SJSA1 (cell line): ENCODE measurements at regions not wholly inside any gene's neighbourhood (a gene's known extent, or its start where the extent isn't known, plus 50 kb on each side); places are given as distances from the start of the nearest gene placed in this dataset.

Experiments
- DNase-seq, 2 experiments: peaks; one replicate each; pipeline ENCODE4 v3.0.0-alpha.2; 2015 to 2020; ENCODE audit warnings: low spot score in 2 of 2, low read depth in 1 of 2
- H3K27ac ChIP-seq: fragments of 250-450 bp; sonication (Bioruptor Pico); 2 replicates; pipeline ENCODE4 v1.5.1; 2020; ENCODE audit warnings: mild to moderate bottlenecking, moderate library complexity
- H3K27me3 ChIP-seq: fragments of 250-450 bp; sonication (Bioruptor Pico); replicated peaks from 2 replicates; pipeline ENCODE4 v1.5.1; 2020; ENCODE audit warnings: mild to moderate bottlenecking, moderate library complexity
- H3K36me3 ChIP-seq: fragments of 250-450 bp; sonication (Bioruptor Pico); 2 replicates; pipeline ENCODE4 v1.5.1; 2020; ENCODE audit warnings: mild to moderate bottlenecking
- H3K4me1 ChIP-seq: fragments of 250-450 bp; sonication (Bioruptor Pico); replicated peaks from 2 replicates; pipeline ENCODE4 v1.6.1; 2021; ENCODE audit warnings: mild to moderate bottlenecking
- H3K4me3 ChIP-seq: fragments of 250-450 bp; sonication (Bioruptor Pico); 2 replicates; pipeline ENCODE4 v1.5.1; 2020; ENCODE audit warnings: mild to moderate bottlenecking
- H3K9me3 ChIP-seq: fragments of 250-450 bp; sonication (Bioruptor Pico); replicated peaks from 2 replicates; pipeline ENCODE4 v1.5.1; 2020; ENCODE audit warnings: mild to moderate bottlenecking

- no peaks in the 10 kb centered on the region for H3K9me3 ChIP-seq
- no peaks in the 10 kb centered on the region for H3K27me3 ChIP-seq
- no peak for DNase-seq
- H3K27ac ChIP-seq: no peak overlapping the region
- no peaks in the 10 kb centered on the region for H3K4me1 ChIP-seq
- H3K36me3 ChIP-seq: no peaks in the 10 kb centered on the region
- no peak overlapping the region for H3K4me3 ChIP-seq
These were observed 260.7 kb downstream of the HLX start for GRCh38 chr1:221139991-221140390.

- no peaks in the 10 kb centered on the region for H3K9me3 ChIP-seq
- H3K4me3 ChIP-seq: no peak overlapping the region
- DNase-seq: no peak
- H3K36me3 ChIP-seq: no peaks in the 10 kb centered on the region
- H3K27me3 ChIP-seq: no peaks in the 10 kb centered on the region
- no peaks in the 10 kb centered on the region for H3K4me1 ChIP-seq
- H3K27ac ChIP-seq: no peak overlapping the region
These were observed 261.9 kb downstream of the HLX start for GRCh38 chr1:221141096-221141495.

- no peak overlapping the region for H3K4me3 ChIP-seq
- H3K36me3 ChIP-seq: no peaks in the 10 kb centered on the region
- no peaks in the 10 kb centered on the region for H3K27me3 ChIP-seq
- no peaks in the 10 kb centered on the region for H3K4me1 ChIP-seq
- no peaks in the 10 kb centered on the region for H3K9me3 ChIP-seq
- H3K27ac ChIP-seq: no peak overlapping the region
- DNase-seq: no peak
These were observed 262.5 kb downstream of the HLX start for GRCh38 chr1:221141606-221142285.

DNA sequence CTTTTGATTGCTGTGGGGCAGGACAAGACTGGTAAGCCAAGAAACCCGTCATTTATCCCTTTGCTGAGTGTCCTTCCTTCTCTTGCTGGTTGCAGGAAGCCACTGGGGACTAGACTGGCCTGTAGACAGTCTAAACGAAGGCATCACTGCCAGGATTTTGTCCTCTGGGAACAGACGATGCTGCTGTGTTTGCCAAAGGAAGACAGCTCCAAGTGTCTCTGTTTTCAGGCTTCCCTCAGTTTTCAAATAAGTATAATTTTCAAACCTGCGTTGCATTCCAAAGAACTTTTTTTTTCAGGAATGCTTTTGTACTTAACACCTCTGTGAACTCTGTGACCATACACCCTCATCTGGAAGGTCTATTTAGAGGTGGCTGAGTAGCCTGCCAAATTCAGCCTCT, 269.4 kb downstream of the HLX start:
- H3K27me3 ChIP-seq: no peaks in the 10 kb centered on the region
- no peaks in the 10 kb centered on the region for H3K36me3 ChIP-seq
- H3K4me3 ChIP-seq: no peak overlapping the region
- H3K4me1 ChIP-seq: no peaks in the 10 kb centered on the region
- H3K9me3 ChIP-seq: no peaks in the 10 kb centered on the region
- DNase-seq: no peak
- H3K27ac ChIP-seq: no peak overlapping the region

DNA sequence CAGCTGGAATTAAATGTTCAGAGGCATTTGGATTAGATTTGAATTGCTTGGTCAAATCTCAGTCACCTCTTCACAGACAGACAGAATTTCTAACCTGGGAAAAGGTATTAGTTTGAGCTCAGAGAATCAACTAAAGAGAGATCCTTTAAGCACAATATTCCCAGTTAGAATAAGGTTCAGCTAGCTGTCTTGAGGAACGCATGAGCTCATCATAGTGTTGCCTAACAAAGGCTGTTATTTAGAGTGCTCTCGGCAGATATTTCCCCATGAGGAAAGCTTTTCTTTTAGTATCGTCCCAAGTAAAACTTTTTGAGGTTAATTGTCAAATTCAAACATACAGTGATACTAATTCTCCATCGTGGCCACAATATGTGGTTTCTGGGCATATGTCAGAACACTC, 269.9 kb downstream of the HLX start:
- no peak overlapping the region for H3K27ac ChIP-seq
- H3K4me1 ChIP-seq: no peaks in the 10 kb centered on the region
- H3K4me3 ChIP-seq: no peak overlapping the region
- H3K27me3 ChIP-seq: no peaks in the 10 kb centered on the region
- H3K36me3 ChIP-seq: no peaks in the 10 kb centered on the region
- no peak for DNase-seq
- no peaks in the 10 kb centered on the region for H3K9me3 ChIP-seq

DNA sequence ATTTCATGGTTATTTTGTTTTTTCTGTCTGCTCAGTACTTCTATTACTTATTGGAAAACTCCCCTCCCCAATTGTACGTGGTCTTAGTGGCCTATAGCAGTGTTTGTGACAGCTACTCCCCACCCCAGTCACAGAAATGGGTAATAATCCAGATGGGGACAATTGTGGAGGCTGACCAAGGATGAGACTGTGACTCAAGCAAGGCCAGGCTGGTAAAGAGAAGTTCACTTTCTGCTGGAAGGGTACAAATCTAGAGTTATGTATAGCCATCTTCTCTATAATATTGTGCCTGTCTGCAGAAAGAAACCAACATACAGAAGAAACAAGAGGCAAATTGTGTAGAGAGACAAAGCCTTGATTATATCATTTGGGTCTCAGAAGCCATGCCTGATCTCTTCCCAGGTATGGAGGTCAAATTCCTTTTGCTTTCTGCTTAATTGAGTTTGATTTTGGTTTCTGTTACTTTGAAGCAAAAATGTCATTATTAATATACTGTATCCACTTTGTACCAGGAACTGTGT, 270.4 kb downstream of the HLX start:
- Histone ChIP-seq H3K27ac (no peak overlapping the region), H3K36me3 (no peaks in the 10 kb centered on the region), H3K27me3 (no peaks in the 10 kb centered on the region), H3K9me3 (no peaks in the 10 kb centered on the region), H3K4me3 (no peak overlapping the region), H3K4me1 (no peaks in the 10 kb centered on the region)
- DNase-seq: no peak

DNA sequence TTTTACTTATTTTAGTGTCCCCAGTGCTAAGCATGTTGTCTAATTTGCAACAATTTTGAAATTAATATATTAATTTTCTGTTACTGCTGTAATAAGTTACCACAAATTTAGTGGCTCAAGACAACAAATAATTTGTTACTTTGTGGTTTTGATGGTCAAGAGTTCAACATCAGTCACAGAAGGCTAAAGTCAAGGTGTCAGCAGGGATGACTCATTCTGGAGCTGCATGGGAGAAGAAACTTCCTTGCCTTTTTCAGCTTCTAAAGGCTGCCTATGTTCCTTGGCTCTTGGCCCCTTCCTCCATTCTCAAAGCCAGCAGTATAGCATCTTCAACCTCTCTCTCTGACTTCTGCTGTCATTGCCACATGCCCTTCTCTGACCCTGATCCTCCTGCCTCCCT, 271.8 kb downstream of the HLX start:
- H3K4me3 ChIP-seq: no peak overlapping the region
- H3K36me3 ChIP-seq: no peaks in the 10 kb centered on the region
- no peaks in the 10 kb centered on the region for H3K27me3 ChIP-seq
- no peak overlapping the region for H3K27ac ChIP-seq
- DNase-seq: no peak
- H3K4me1 ChIP-seq: no peaks in the 10 kb centered on the region
- H3K9me3 ChIP-seq: no peaks in the 10 kb centered on the region

GRCh38 chr1:221154932-221155331, 275.7 kb downstream of the HLX start:
- Histone ChIP-seq H3K36me3 (no peaks in the 10 kb centered on the region), H3K4me1 (no peaks in the 10 kb centered on the region), H3K4me3 (no peak overlapping the region), H3K9me3 (no peaks in the 10 kb centered on the region), H3K27ac (no peak overlapping the region), H3K27me3 (no peaks in the 10 kb centered on the region)
- DNase-seq: no peak

- no peak overlapping the region for H3K27ac ChIP-seq
- no peaks in the 10 kb centered on the region for H3K9me3 ChIP-seq
- no peak for DNase-seq
These were observed 278.0 kb downstream of the HLX start for GRCh38 chr1:221157026-221157761.

GRCh38 chr1:221159608-221160007, 280.4 kb downstream of the HLX start:
- no peak for DNase-seq
- H3K36me3 ChIP-seq: no peaks in the 10 kb centered on the region

More at GRCh38 chr1:221157026-221157761, 278.0 kb downstream of the HLX start:
- Histone ChIP-seq H3K4me1 (peaks cover 4% of the 10 kb centered on the region), H3K36me3 (no peaks in the 10 kb centered on the region), H3K27me3 (no peaks in the 10 kb centered on the region), H3K4me3 (no peak overlapping the region)

DNA sequence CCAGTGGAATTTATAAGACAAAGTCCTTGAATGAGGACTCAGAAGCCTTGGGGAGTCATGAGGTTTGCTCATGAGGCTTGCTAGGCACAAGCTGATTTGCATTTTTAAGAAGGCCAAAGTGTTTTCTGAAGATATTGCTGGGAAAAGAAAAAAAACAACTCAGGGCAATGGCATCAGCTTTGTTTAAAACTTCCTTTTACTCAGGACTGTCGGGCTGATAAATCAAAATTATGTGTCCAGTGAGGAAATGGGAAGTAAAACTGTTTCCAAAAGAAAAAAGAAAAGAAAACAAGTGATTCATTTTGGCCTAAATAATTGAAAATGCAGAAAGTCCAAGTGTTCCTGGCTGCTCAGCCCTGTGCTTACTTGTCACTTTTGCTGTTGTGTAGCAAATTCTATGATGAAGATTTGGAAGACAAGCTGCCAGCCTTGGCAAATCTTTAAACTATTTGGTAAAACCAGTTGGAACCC, 282.4 kb downstream of the HLX start:
- no peaks in the 10 kb centered on the region for H3K36me3 ChIP-seq
- H3K9me3 ChIP-seq: no peaks in the 10 kb centered on the region
- H3K27ac ChIP-seq: no peak overlapping the region
- DNase-seq: no peak
- H3K4me3 ChIP-seq: no peak overlapping the region
- no peaks in the 10 kb centered on the region for H3K27me3 ChIP-seq
- peaks cover 4% of the 10 kb centered on the region for H3K4me1 ChIP-seq

More at GRCh38 chr1:221159608-221160007, 280.4 kb downstream of the HLX start:
- no peaks in the 10 kb centered on the region for H3K9me3 ChIP-seq
- no peak overlapping the region for H3K4me3 ChIP-seq
- H3K27me3 ChIP-seq: no peaks in the 10 kb centered on the region
- peaks cover 4% of the 10 kb centered on the region for H3K4me1 ChIP-seq
- H3K27ac ChIP-seq: no peak overlapping the region

DNA sequence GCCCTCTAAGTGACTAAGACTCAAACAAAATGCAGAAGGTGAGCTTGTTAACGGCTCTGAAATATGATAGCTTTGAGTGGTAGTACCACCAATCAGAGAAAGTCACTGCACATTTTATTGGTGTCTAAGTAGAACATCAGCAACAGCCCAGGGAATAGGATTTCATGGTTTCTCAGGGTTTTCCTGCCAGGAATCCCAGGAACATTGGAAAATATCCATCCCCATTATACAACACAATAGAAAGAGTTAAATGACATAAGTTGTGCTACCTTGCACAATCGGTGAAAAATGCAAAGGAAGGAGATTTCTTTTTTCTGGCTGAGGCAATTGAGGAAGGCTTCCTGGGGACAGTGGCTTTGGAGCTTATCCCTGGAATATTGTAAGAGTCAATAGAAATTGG, 283.1 kb downstream of the HLX start:
- no peak for DNase-seq
- peaks cover 4% of the 10 kb centered on the region for H3K4me1 ChIP-seq
- H3K27ac ChIP-seq: no peak overlapping the region
- H3K9me3 ChIP-seq: no peaks in the 10 kb centered on the region
- no peak overlapping the region for H3K4me3 ChIP-seq
- no peaks in the 10 kb centered on the region for H3K27me3 ChIP-seq
- H3K36me3 ChIP-seq: no peaks in the 10 kb centered on the region

DNA sequence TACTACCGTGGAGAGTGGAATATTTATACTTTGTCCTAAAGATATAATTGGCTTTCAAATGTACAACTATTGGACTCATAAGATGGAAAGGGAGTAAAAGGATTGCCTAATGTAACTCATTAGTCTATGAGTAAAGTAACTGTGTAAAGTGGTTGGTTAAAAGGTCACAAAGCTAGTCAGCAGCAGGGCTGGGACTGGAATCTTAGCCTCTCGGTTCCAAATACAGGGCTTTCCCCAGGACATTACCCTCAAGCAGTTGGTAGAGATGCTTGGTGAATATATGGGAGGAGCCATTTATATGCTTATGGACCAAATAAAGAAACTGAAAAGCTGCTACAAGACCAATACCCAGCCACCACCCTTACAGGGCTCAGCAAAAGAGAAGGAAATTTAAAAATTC, 283.7 kb downstream of the HLX start:
- Histone ChIP-seq H3K9me3 (no peaks in the 10 kb centered on the region), H3K27ac (no peak overlapping the region), H3K36me3 (no peaks in the 10 kb centered on the region), H3K4me1 (peaks cover 4% of the 10 kb centered on the region), H3K27me3 (no peaks in the 10 kb centered on the region), H3K4me3 (no peak overlapping the region)
- no peak for DNase-seq

- Histone ChIP-seq H3K9me3 (no peaks in the 10 kb centered on the region), H3K27me3 (no peaks in the 10 kb centered on the region), H3K4me3 (no peak overlapping the region), H3K4me1 (peaks cover 12% of the 10 kb centered on the region), H3K27ac (no peak overlapping the region), H3K36me3 (no peaks in the 10 kb centered on the region)
- DNase-seq: no peak
These were observed 284.8 kb downstream of the HLX start for GRCh38 chr1:221164029-221164428.
